Uterus (tissue), 3 donors: ENCODE measurements at regions not wholly inside any gene's neighbourhood (a gene's known extent, or its start where the extent isn't known, plus 50 kb on each side); places are given as distances from the start of the nearest gene placed in this dataset.

ENCODE experiments used
- DNase-seq, 2 donors: peaks; one replicate each; pipeline ENCODE4 v3.0.0-alpha.2; 2019 to 2020
- H3K27ac ChIP-seq, 2 donors: fragments of 200-600 bp; sonication (generic); 1 replicate in 1 of 2; 2 replicates in 1 of 2; pipeline ENCODE4 v1.5.1; 2016 to 2018
- H3K27me3 ChIP-seq, 2 donors: fragments of 200-600 bp; sonication (generic); one replicate each; pipeline ENCODE4 v1.5.1; 2018 to 2019; ENCODE audit warnings: control low read depth in 1 of 2
- H3K36me3 ChIP-seq, 2 donors: fragments of 200-600 bp; sonication (generic); one replicate each; pipeline ENCODE4 v1.5.1; 2019; ENCODE audit warnings: control low read depth in 1 of 2
- H3K4me1 ChIP-seq, 2 donors: fragments of 200-600 bp; sonication (generic); one replicate each; pipeline ENCODE4 v1.5.1; 2018 to 2019; ENCODE audit warnings: control low read depth in 1 of 2
- H3K4me3 ChIP-seq, 2 donors: fragments of 200-600 bp; sonication (generic); 1 replicate in 1 of 2; 2 replicates in 1 of 2; pipeline ENCODE4 v1.5.1; 2018 to 2019; ENCODE audit warnings: mild to moderate bottlenecking in 1 of 2
- H3K9me3 ChIP-seq, 2 donors: fragments of 200-600 bp; sonication (generic); one replicate each; pipeline ENCODE4 v1.5.1; 2019; ENCODE audit warnings: control low read depth in 1 of 2
- CTCF ChIP-seq, 4 experiments: fragments of 200-600 bp in 2 of 4; fragments of 450-650 bp in 2 of 4; sonication (generic) in 2 of 4; IDR thresholded peaks; one replicate each; pipeline ENCODE4 v1.5.1; 2016 to 2019; ENCODE audit warnings: antibody characterized with exemption in 4 of 4, mild to moderate bottlenecking in 2 of 4, moderate library complexity in 1 of 4
- POLR2A ChIP-seq, 2 donors: fragments of 450-650 bp; IDR thresholded peaks; one replicate each; pipeline ENCODE4 v1.6.1; 2016; ENCODE audit warnings: antibody characterized with exemption in 2 of 2, mild to moderate bottlenecking in 1 of 2, moderate library complexity in 1 of 2
- intact Hi-C: fragments of 100-400 bp; cut with DNase I; formaldehyde crosslinking; loops from one replicate; pipeline ENCODE4 v1.15.1; 2023; ENCODE audit warnings: low total_unique reads
- donor health status: DM: yes; HTN: yes; CAD: no.

GRCh38 chr4:32417113-32417704 is 1697.0 kb downstream of the PCDH7 start:
- no peak for DNase-seq
- no peak overlapping the region for H3K27ac ChIP-seq
- no peaks in the 10 kb centered on the region for H3K4me1 ChIP-seq
- no peaks in the 10 kb centered on the region for H3K36me3 ChIP-seq
- no peaks in the 10 kb centered on the region for H3K9me3 ChIP-seq
- intact Hi-C loops = no loop called here
- H3K27me3 ChIP-seq = no peaks in the 10 kb centered on the region
- TF ChIP-seq POLR2A (IDR thresholded peaks at IDR 0.05) (no peak), CTCF (IDR thresholded peaks at IDR 0.05) (no peak)
- H3K4me3 ChIP-seq = no peak overlapping the region

GRCh38 chr4:32423267-32423666 is 1703.1 kb downstream of the PCDH7 start:
- TF ChIP-seq CTCF (IDR thresholded peaks at IDR 0.05) (no peak), POLR2A (IDR thresholded peaks at IDR 0.05) (no peak)
- Histone ChIP-seq H3K4me3 (no peak overlapping the region), H3K4me1 (no peaks in the 10 kb centered on the region), H3K27ac (no peak overlapping the region), H3K36me3 (no peaks in the 10 kb centered on the region), H3K9me3 (no peaks in the 10 kb centered on the region), H3K27me3 (no peaks in the 10 kb centered on the region)
- DNase-seq = no peak
- intact Hi-C loops = no loop called here

GRCh38 chr4:32425243-32425642 is 1705.1 kb downstream of the PCDH7 start:
- no peak for DNase-seq
- intact Hi-C loops = no loop called here
- H3K4me1 ChIP-seq = no peaks in the 10 kb centered on the region
- H3K27me3 ChIP-seq = no peaks in the 10 kb centered on the region
- TF ChIP-seq POLR2A (IDR thresholded peaks at IDR 0.05) = no peak
- TF ChIP-seq CTCF (IDR thresholded peaks at IDR 0.05) = no peak
- H3K4me3 ChIP-seq = no peak overlapping the region
- no peak overlapping the region for H3K27ac ChIP-seq
- H3K36me3 ChIP-seq = no peaks in the 10 kb centered on the region
- H3K9me3 ChIP-seq = no peaks in the 10 kb centered on the region

GRCh38 chr4:32427566-32427965 is 1707.4 kb downstream of the PCDH7 start:
- Histone ChIP-seq H3K4me1 (no peaks in the 10 kb centered on the region), H3K27me3 (no peaks in the 10 kb centered on the region), H3K9me3 (peaks cover 0 to 4% of the 10 kb centered on the region in 2 donors), H3K36me3 (no peaks in the 10 kb centered on the region), H3K27ac (no peak overlapping the region), H3K4me3 (no peak overlapping the region)
- intact Hi-C loops = no loop called here
- DNase-seq = no peak
- no peak for TF ChIP-seq CTCF (IDR thresholded peaks at IDR 0.05)
- TF ChIP-seq POLR2A (IDR thresholded peaks at IDR 0.05) = no peak

GRCh38 chr4:32429151-32429550 is 1709.0 kb downstream of the PCDH7 start:
- peaks cover 0 to 4% of the 10 kb centered on the region in 2 donors for H3K9me3 ChIP-seq
- H3K4me1 ChIP-seq = no peaks in the 10 kb centered on the region
- H3K4me3 ChIP-seq = no peak overlapping the region
- intact Hi-C loops = no loop called here
- no peak overlapping the region for H3K27ac ChIP-seq
- TF ChIP-seq POLR2A (IDR thresholded peaks at IDR 0.05) = no peak
- no peak for TF ChIP-seq CTCF (IDR thresholded peaks at IDR 0.05)
- H3K27me3 ChIP-seq = no peaks in the 10 kb centered on the region
- no peaks in the 10 kb centered on the region for H3K36me3 ChIP-seq
- DNase-seq = no peak
